SH-SY5Y (cell line): ENCODE measurements at regions not wholly inside any gene's neighbourhood (a gene's known extent, or its start where the extent isn't known, plus 50 kb on each side); places are given as distances from the start of the nearest gene placed in this dataset.

Experiments used
- GATA2 ChIP-seq: IDR thresholded peaks from 2 replicates; pipeline ENCODE4 v1.6.1; 2011; ENCODE audit warnings: mild to moderate bottlenecking, low read depth, low read length
- GATA3 ChIP-seq: IDR thresholded peaks from 2 replicates; pipeline ENCODE4 v1.6.1; 2011; ENCODE audit warnings: low read depth, mild to moderate bottlenecking, low read length, moderate library complexity

GRCh38 chrX:121336831-121337421 is 289.5 kb downstream of the GLUD2 start:
- TF ChIP-seq GATA2 (no peak), GATA3 (no peak)
